ENCODE measurements at regions not wholly inside any gene's neighbourhood (a gene's known extent, or its start where the extent isn't known, plus 50 kb on each side); places are given as distances from the start of the nearest gene placed in this dataset.

DNA sequence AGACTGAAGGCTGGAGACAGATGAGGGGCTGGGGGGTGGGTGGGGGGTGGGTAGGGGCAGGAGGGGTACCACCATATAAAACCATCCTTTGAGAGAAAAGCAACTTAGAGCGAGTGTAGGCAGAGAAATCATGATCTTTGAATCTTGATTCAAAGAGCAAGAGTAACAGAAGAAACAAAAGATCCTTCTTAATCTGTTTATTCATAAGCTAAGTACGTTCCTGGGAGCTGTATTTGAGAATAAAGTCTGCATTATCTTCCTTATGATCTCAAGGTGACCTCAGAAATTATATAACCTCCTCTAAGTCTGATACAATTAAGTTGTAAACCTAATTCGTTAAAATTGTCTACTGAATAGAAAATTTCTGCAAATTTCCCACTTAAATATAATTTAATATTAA lies 558.8 kb downstream of the NR2F1-AS1 start:
- dilution Hi-C loops (cut with MboI; ENCODE audit: extremely low pct_ligation_motif_present, low sequenced_read_pairs) (no loop called here), intact Hi-C loops (cut with micrococcal nuclease) (no loop called here)
- FAIRE-seq (no peak), DNase-seq (ENCODE audit: low read depth, low spot score) (no peak)
- no peaks in the 10 kb centered on the region for H3K9me3 ChIP-seq (replicated peaks; ENCODE audit: control insufficient read depth, insufficient read depth, low read length)
- H3K4me3 ChIP-seq (replicated peaks in 1 of 3; ENCODE audit: insufficient read depth in 1 of 3, low read depth in 1 of 3, low read length in 3 of 3): no peak overlapping the region
- H3K27me3 ChIP-seq (ENCODE audit: control insufficient read depth in 2 of 2, insufficient read depth in 2 of 2, low read length in 2 of 2): no peaks in the 10 kb centered on the region
- H3K9me1 ChIP-seq (replicated peaks; ENCODE audit: control insufficient read depth, extremely low read depth, insufficient read depth, low read length): no peaks in the 10 kb centered on the region
- H3K36me3 ChIP-seq (ENCODE audit: control insufficient read depth in 2 of 2, extremely low read depth in 1 of 2, insufficient read depth in 2 of 2, low read length in 2 of 2): no peaks in the 10 kb centered on the region
- H2AFZ ChIP-seq (ENCODE audit: low read depth, low read length): no peak overlapping the region
- no peak overlapping the region for H3K27ac ChIP-seq (ENCODE audit: insufficient read depth, low read depth, low read length)
- H4K20me1 ChIP-seq (replicated peaks; ENCODE audit: control insufficient read depth, extremely low read depth, insufficient read depth, low read length): no peaks in the 10 kb centered on the region
- H3K9ac ChIP-seq (replicated peaks; ENCODE audit: extremely low read depth, insufficient read depth, low read length): no peak overlapping the region
- no TSS peak for BruUV-seq (replicated peaks)
- H3K79me2 ChIP-seq (ENCODE audit: control insufficient read depth, insufficient read depth, low read length): no peaks in the 10 kb centered on the region
- CTCF ChIA-PET: no interaction called here
- POLR2A ChIA-PET: no interaction called here
- H3K4me2 ChIP-seq (ENCODE audit: insufficient read depth, low read length): no peak overlapping the region
- H3K4me1 ChIP-seq (ENCODE audit: control insufficient read depth, extremely low read depth, insufficient read depth, low read length): no peaks in the 10 kb centered on the region
- TF ChIP-seq MYC (IDR thresholded peaks at IDR 0.05; ENCODE audit: low read depth, low read length): no peak

DNA sequence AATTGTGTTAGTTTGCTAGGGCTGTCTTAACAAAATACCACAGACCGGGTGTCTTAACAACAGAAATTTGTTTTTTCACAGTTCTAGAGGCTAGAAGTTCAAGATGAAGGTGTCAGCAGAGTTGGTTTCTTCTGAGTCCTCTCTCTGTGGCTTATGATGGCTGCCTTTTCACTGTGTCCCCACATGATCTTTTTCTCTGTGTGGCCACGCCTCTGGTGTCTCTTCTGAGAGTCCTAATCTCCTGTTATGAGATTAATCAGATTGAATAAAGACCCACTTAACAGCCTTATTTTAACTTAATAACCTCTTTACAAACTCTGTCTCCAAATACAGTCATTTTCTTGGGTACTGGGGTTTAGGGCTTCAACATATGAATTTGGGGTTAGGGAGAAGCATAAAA lies 561.1 kb downstream of the NR2F1-AS1 start:
- no peak for TF ChIP-seq POLR2AphosphoS5 (IDR thresholded peaks at IDR 0.05; ENCODE audit: insufficient read depth, low read depth, low read length)
- TF ChIP-seq, protein P1, sequence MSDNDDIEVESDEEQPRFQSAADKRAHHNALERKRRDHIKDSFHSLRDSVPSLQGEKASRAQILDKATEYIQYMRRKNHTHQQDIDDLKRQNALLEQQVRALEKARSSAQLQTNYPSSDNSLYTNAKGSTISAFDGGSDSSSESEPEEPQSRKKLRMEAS (IDR thresholded peaks at IDR 0.05; ENCODE audit: insufficient read depth, insufficient read length): no peak
- Histone ChIP-seq H3K4me3 (replicated peaks in 1 of 3; ENCODE audit: insufficient read depth in 1 of 3, low read depth in 1 of 3, low read length in 3 of 3) (no peak overlapping the region), H3K4me2 (ENCODE audit: insufficient read depth, low read length) (no peak overlapping the region), H3K27ac (ENCODE audit: insufficient read depth, low read depth, low read length) (no peak overlapping the region), H3K9me1 (replicated peaks; ENCODE audit: control insufficient read depth, extremely low read depth, insufficient read depth, low read length) (no peaks in the 10 kb centered on the region), H3K4me1 (ENCODE audit: control insufficient read depth, extremely low read depth, insufficient read depth, low read length) (no peaks in the 10 kb centered on the region), H2AFZ (ENCODE audit: low read depth, low read length) (no peak overlapping the region), H3K9me3 (replicated peaks; ENCODE audit: control insufficient read depth, insufficient read depth, low read length) (no peaks in the 10 kb centered on the region), H3K36me3 (ENCODE audit: control insufficient read depth in 2 of 2, extremely low read depth in 1 of 2, insufficient read depth in 2 of 2, low read length in 2 of 2) (no peaks in the 10 kb centered on the region), H3K27me3 (ENCODE audit: control insufficient read depth in 2 of 2, insufficient read depth in 2 of 2, low read length in 2 of 2) (no peaks in the 10 kb centered on the region), H3K9ac (replicated peaks; ENCODE audit: extremely low read depth, insufficient read depth, low read length) (no peak overlapping the region), H4K20me1 (replicated peaks; ENCODE audit: control insufficient read depth, extremely low read depth, insufficient read depth, low read length) (no peaks in the 10 kb centered on the region), H3K79me2 (ENCODE audit: control insufficient read depth, insufficient read depth, low read length) (no peaks in the 10 kb centered on the region)
- dilution Hi-C loops (cut with MboI; ENCODE audit: extremely low pct_ligation_motif_present, low sequenced_read_pairs): no loop called here
- intact Hi-C loops (cut with micrococcal nuclease): no loop called here
- DNase-seq (ENCODE audit: low read depth, low spot score): no peak
- no peak for FAIRE-seq
- BruUV-seq (replicated peaks): no TSS peak
- ChIA-PET CTCF (no interaction called here), POLR2A (no interaction called here)

Data from endothelial cell of umbilical vein (primary cell).